GM12892 (cell line): ENCODE measurements at regions not wholly inside any gene's neighbourhood (a gene's known extent, or its start where the extent isn't known, plus 50 kb on each side); places are given as distances from the start of the nearest gene placed in this dataset.

Experiments
- DNase-seq: peaks from one replicate; pipeline ENCODE4 v3.0.0; 2011; ENCODE audit not compliant: insufficient read length
- FAIRE-seq: peaks from 2 replicates; lab custom pipeline; 2011; peaks lifted over from hg19 to GRCh38; lab: Jason Lieb, UNC
- POLR2A ChIP-seq: IDR thresholded peaks from 2 replicates; pipeline ENCODE4 v1.6.1; 2011; ENCODE audit warnings: low read depth, low read length, control low read depth
- POLR2AphosphoS5 ChIP-seq: IDR thresholded peaks from 2 replicates; pipeline ENCODE4 v1.6.1; 2011; ENCODE audit warnings: low read depth, low read length, control low read depth
- TAF1 ChIP-seq: IDR thresholded peaks from 2 replicates; pipeline ENCODE4 v1.6.1; 2011; ENCODE audit warnings: low read depth, mild to moderate bottlenecking, control low read depth, low read length, borderline replicate concordance

DNA sequence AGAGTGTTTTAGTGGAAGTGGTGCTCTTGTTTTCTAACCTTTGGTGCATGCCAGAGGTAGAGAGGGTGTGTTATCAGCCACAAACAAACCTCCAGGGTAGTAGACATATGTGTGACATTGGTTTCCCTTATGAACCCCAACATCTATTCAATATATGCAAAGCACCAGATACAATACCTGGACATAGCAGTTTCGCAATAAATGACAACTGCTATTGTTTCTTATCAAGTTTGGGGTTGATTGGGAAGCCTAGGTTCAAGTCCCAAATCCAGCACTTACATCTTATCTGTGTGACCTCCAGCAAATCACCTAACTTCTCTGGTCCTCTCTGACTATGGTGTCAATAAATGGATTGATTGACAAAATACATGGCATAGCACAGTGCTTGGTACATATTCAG lies 169.4 kb upstream of the SERPINE2 start:
- TF ChIP-seq POLR2A (no peak), POLR2AphosphoS5 (no peak), TAF1 (no peak)
- DNase-seq (no peak), FAIRE-seq (no peak)

- TF ChIP-seq TAF1 (no peak), POLR2A (no peak), POLR2AphosphoS5 (no peak)
- no peak for DNase-seq
- FAIRE-seq = no peak
Measured at GRCh38 chr2:224208007-224208406, 168.9 kb upstream of the SERPINE2 start.

- DNase-seq (no peak), FAIRE-seq (no peak)
- no peak for TF ChIP-seq POLR2AphosphoS5
- no peak for TF ChIP-seq TAF1
Measured at GRCh38 chr2:224206816-224207215, 167.7 kb upstream of the SERPINE2 start.

DNA sequence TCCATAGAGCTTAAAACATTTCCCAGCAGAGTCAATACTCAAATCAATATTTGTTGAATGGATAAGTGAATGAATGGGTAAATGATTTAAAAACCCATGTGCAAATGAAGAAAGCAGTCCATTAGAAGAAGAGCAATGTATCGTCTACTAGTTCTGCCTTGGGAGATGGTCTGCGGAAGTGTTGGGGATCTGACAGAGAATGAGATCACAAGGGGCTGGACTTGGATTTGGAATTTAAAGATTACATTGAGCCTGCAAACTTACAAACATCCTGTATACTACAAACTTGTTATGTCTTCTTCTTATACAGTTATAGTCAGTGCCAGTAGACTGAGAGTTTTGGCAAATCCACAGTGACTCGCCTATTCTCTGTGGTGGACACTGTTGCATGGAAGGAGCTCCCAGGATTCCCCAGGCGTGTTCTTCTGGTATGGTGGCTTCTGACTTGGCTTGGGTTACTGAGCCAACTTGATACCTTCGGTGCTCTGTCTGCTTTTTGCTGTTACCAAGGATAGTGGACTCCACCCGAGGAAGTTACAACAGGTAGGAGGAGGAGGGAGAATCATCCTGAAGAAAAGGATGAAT lies 163.3 kb upstream of the SERPINE2 start:
- no peak for FAIRE-seq
- no peak for DNase-seq
- TF ChIP-seq POLR2A (no peak), POLR2AphosphoS5 (no peak), TAF1 (no peak)

DNA sequence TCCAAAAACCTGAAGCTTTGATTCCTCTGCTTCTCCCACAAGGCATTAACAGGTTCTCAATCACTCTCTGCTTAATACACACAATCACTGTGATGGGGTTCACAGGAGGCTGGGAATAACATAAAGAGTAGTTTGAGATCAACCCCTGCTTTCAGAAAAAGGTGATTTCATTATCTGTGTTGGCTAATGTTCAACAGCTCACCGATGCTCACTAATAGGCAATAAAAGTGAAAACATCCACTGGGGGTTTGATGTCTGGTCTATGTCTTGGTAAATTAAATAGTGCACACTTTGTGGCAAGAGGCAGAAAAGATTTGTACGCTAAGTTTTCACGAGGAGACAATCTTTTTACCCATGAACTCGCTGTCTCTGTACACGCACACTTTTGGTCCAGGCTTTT lies 159.3 kb upstream of the SERPINE2 start:
- FAIRE-seq (no peak), DNase-seq (no peak)
- TF ChIP-seq POLR2A = no peak
- TF ChIP-seq TAF1 = no peak
- TF ChIP-seq POLR2AphosphoS5 = no peak

GRCh38 chr2:224196810-224197209 lies 157.7 kb upstream of the SERPINE2 start:
- no peak for TF ChIP-seq POLR2AphosphoS5
- no peak for TF ChIP-seq POLR2A
- TF ChIP-seq TAF1 = no peak
- FAIRE-seq = no peak

GRCh38 chr2:224195925-224196571 lies 157.0 kb upstream of the SERPINE2 start:
- no peak for FAIRE-seq

More at GRCh38 chr2:224196810-224197209, 157.7 kb upstream of the SERPINE2 start:
- DNase-seq = no peak

DNA sequence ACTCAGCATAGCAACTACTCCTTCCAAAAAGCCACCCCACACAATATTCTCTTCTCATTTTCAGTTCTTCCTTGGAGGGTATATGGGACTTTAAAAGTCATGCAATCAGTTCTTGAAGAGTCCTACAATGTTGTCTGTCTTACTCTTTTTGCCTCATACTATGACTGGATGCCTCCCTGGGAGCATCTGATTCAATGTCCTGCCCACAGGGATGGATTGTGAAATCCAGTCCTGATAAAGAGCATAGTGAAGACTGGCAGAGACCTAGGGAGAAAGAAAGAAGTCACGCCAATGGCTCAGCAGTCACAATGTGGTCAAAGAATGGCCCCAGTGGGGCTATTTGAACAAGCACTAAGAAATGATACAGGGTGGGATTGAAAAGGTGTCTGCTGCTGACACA lies 155.1 kb upstream of the SERPINE2 start:
- DNase-seq (no peak), FAIRE-seq (no peak)
- TF ChIP-seq POLR2AphosphoS5 (no peak), TAF1 (no peak), POLR2A (no peak)

More at GRCh38 chr2:224195925-224196571, 157.0 kb upstream of the SERPINE2 start:
- no peak for DNase-seq
- TF ChIP-seq POLR2A = no peak
- TF ChIP-seq POLR2AphosphoS5 = no peak
- no peak for TF ChIP-seq TAF1

DNA sequence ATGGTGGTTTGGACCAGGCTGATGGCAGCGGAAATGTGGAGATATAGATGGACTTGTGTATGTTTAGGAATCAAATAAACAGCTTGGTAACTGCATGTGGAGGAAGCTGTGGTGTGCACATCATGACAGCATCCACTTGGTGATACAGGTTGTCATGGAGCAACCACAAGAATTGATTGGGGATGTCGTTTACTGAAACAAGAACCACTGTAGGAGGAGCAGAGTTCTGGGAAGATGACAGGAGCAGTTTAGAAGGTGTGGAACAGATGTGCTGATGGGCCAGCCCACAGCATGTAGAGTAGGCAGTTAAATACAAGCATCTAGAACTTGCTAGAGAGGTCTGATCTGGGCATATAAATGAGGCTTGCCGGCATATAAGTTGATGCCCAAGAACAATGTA lies 152.4 kb upstream of the SERPINE2 start:
- TF ChIP-seq POLR2A (no peak), POLR2AphosphoS5 (no peak), TAF1 (no peak)
- FAIRE-seq (no peak), DNase-seq (no peak)

- FAIRE-seq (no peak), DNase-seq (no peak)
- TF ChIP-seq POLR2AphosphoS5 = no peak
- TF ChIP-seq TAF1 = no peak
- no peak for TF ChIP-seq POLR2A
Measured at GRCh38 chr2:224190936-224191270, 151.8 kb upstream of the SERPINE2 start.

- FAIRE-seq (no peak), DNase-seq (no peak)
- TF ChIP-seq POLR2AphosphoS5 (no peak), TAF1 (no peak), POLR2A (no peak)
Measured at GRCh38 chr2:224190234-224190935, 151.3 kb upstream of the SERPINE2 start.
